ENCODE measurements at regions not wholly inside any gene's neighbourhood (a gene's known extent, or its start where the extent isn't known, plus 50 kb on each side); places are given as distances from the start of the nearest gene placed in this dataset.
"Not testable (repeated sequence)": the region's sequence is repeated elsewhere in the genome, so short reads cannot be mapped to it uniquely, and the experiment has no call there.

DNA sequence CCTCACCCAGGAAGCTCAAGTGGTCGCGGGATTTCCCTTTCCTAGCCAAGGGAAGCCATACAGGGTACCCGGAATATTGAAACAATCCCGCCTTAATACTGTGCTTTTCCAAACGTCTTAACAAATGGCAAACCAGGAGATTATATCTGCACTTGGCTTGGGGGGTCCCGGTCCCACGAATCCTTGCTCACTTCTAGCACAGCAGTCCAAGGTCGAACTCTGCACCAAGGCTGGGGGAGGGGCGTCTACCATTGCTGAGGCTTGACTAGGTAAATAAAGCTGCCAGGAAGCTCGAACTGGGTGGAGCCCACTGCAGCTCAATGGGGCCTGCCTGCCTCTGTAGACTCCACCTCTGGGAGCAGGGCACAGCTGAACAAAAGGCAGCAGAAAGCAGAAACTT, 1644.8 kb downstream of the PCDH9 start:
- TF ChIP-seq, protein P1, sequence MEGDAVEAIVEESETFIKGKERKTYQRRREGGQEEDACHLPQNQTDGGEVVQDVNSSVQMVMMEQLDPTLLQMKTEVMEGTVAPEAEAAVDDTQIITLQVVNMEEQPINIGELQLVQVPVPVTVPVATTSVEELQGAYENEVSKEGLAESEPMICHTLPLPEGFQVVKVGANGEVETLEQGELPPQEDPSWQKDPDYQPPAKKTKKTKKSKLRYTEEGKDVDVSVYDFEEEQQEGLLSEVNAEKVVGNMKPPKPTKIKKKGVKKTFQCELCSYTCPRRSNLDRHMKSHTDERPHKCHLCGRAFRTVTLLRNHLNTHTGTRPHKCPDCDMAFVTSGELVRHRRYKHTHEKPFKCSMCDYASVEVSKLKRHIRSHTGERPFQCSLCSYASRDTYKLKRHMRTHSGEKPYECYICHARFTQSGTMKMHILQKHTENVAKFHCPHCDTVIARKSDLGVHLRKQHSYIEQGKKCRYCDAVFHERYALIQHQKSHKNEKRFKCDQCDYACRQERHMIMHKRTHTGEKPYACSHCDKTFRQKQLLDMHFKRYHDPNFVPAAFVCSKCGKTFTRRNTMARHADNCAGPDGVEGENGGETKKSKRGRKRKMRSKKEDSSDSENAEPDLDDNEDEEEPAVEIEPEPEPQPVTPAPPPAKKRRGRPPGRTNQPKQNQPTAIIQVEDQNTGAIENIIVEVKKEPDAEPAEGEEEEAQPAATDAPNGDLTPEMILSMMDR (IDR thresholded peaks at IDR 0.05; ENCODE audit: extremely low read depth, missing control alignments), result no peak
- no peak for DNase-seq (ENCODE audit: low spot score)

DNA sequence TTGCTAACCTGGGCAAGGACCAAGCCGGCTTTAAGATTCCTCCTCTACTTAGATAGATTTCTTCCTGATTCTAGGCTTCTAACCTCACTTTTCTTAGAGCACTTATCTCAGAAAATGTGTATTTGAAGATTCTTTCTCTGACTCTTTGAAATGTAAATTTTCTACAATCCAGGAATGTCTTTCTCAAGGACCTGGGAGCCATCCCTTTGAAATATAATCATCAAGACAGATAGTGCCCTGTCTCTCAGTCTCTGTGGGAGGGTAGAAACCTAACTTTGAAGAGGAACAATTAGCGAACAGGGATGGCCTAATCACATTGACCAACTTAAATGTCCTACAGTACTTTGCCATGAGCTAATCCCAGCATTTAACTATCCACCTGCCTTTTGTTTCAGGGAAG, 1646.0 kb downstream of the PCDH9 start:
- no peak for DNase-seq (ENCODE audit: low spot score)
- TF ChIP-seq, protein P1 (IDR thresholded peaks at IDR 0.05; ENCODE audit: extremely low read depth, missing control alignments), result no peak

DNA sequence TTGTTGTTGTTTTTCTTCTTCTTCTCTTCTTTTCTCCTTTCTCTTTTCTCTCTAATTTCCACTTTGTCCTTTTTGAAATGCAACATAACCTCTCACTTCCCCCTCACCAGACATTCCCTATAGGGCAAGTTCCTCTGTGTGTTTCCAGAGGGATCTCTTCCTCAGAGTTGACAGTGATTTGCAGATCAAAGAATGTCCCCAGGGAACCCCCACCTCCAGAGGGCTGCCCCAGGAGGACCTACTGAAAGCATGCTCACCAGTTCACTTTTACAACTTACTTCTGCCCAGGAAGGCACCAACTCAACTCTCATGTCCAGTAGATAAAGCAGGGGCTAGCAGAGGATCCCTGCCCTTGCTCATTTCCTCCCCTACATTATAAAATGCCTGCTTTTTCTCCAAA, 1648.0 kb downstream of the PCDH9 start:
- DNase-seq (ENCODE audit: low spot score), result no peak
- TF ChIP-seq, protein P1 (IDR thresholded peaks at IDR 0.05; ENCODE audit: extremely low read depth, missing control alignments), result no peak

DNA sequence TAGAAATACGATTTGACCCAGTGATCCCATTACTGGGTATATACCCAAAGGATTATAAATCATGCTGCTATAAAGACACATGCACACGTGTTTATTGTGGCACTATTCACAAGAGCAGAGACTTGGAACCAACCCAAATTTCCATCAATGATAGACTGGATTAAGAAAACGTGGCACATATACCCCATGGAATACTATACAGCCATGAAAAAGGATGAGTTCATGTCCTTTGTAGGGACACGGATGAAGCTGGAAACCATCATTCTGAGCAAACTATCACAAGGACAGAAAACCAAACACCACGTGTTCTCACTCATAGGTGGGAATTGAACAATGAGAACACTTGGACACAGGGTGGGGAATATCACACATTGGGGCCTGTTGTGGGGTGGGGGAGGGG, 1665.6 kb downstream of the PCDH9 start:
- not testable (repeated sequence) for DNase-seq (ENCODE audit: low spot score)

DNA sequence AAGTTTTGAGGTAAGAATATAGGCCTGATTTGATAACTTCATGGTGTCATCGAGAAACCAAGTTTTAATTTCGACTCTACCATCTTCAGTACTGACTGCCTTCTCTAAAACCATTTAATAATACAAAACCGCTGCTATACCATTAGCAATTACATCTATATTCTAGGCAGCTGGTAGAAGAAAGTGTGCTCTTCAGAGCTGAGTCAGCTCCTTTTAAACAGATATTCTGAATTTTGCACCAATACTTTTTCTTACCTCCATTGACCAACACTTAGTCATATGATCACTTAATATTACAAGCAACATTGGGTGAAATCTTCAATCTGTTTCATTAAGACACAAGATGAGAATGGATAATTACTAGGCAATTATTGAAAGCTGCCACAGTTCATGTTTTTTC, 1667.8 kb downstream of the PCDH9 start:
- TF ChIP-seq, protein P1 (IDR thresholded peaks at IDR 0.05; ENCODE audit: extremely low read depth, missing control alignments), result no peak
- no peak for DNase-seq (ENCODE audit: low spot score)

DNA sequence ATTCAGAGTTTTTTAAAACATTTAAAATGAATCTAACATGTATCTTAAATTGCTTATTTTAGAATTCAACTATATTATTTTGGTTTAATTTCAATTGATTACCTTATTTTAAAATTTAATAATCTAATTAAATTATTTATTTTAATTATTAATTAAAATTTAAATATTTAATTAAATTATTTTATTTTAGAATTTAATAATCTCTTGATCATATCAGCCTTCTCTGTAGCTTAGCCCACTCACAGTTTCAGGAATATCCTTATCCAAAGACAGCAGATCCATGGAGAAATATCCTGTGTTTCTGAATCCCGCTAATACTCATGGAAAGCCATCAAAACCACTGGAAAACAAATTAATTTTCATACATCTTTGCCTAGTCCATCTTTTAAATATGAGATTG, 1669.2 kb downstream of the PCDH9 start:
- no peak for DNase-seq (ENCODE audit: low spot score)
- TF ChIP-seq, protein P1 (IDR thresholded peaks at IDR 0.05; ENCODE audit: extremely low read depth, missing control alignments), result no peak

DNA sequence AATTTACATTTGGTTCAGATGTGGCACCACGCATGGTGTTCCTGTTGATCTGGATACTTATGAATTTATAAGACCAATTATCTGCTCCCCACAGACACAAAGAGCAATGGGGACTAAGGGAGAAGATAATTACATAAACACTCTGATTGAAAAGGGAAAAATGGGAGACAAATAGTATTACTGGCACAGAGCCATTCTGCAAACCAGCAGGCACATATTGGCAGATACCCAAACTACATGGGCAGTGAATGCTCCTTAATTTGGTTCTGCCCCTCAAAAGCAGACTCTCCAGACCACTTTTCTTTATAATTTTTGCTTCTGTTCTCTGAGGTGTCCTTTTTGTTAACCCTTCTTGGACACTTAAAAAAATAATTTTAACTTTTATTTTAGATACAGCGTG, 1674.2 kb downstream of the PCDH9 start:
- no peak for DNase-seq (ENCODE audit: low spot score)
- TF ChIP-seq, protein P1 (IDR thresholded peaks at IDR 0.05; ENCODE audit: extremely low read depth, missing control alignments), result no peak

DNA sequence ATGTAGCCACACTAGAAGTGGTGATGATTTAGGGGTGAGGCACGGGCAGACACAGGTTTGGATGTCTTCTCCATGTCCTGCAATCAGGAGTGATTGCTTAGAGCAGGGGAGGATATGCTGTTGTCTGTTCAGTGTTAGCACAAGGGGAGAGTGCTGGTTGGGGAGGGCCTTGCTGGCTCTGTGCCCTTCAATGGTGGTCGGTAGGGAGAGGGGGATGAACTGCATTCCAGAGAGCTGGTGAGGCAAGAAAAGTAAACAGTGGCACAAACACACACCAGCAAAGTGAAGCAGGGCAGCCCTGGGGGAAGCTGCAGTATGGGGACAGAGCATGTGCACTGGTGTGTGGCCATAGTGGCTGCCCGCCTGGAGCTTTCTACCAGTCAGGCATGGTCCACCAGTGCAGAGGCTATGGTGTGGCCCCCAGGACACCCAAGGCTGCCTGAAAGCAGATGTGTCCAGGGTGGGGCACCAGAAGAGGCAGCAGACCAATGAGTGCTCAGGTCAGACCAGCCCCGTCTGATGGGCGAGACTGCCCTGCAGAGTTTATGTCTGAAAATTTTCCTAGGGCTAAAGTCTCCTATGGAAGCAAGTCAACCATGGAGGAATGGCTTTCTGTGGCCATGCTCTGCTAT, 1676.9 kb downstream of the PCDH9 start:
- TF ChIP-seq, protein P1 (IDR thresholded peaks at IDR 0.05; ENCODE audit: extremely low read depth, missing control alignments), result no peak
- no peak for DNase-seq (ENCODE audit: low spot score)
